Neural progenitor cell (in vitro differentiated cells): ENCODE measurements at regions not wholly inside any gene's neighbourhood (a gene's known extent, or its start where the extent isn't known, plus 50 kb on each side); places are given as distances from the start of the nearest gene placed in this dataset.

Experiments
- CTCF ChIP-seq: fragments of 200-600 bp; sonication (generic); IDR thresholded peaks from 2 replicates; pipeline ENCODE4 v1.5.1; 2017; ENCODE audit warnings: antibody characterized with exemption, mild to moderate bottlenecking
- EZH2phosphoT487 ChIP-seq: fragments of 200-600 bp; sonication (generic); IDR thresholded peaks from 2 replicates; pipeline ENCODE4 v1.6.1; 2017; ENCODE audit warnings: antibody characterized with exemption

- TF ChIP-seq CTCF (no peak), EZH2phosphoT487 (no peak)
These were observed 283.4 kb downstream of the BRD1 start for GRCh38 chr22:49544286-49544685.
